ENCODE measurements at regions not wholly inside any gene's neighbourhood (a gene's known extent, or its start where the extent isn't known, plus 50 kb on each side); places are given as distances from the start of the nearest gene placed in this dataset.

- Mint-ChIP-seq H3K27me3 (ENCODE audit: low read depth) (peaks cover 11% of the 10 kb centered on the region), H3K36me3 (ENCODE audit: insufficient read depth in 1 of 3, low read depth in 3 of 3) (peaks cover 13 to 20% (median 16%) of the 10 kb centered on the region in 3 experiments), H3K4me1 (peaks cover 35 to 39% of the 10 kb centered on the region in 2 experiments), H3K9me3 (peaks cover 18 to 22% of the 10 kb centered on the region in 2 experiments), H3K4me3 (no peak overlapping the region), H3K27ac (no peak overlapping the region; a peak in 1 of 7 replicates)
- no peak overlapping the region for H4K8ac ChIP-seq (replicated peaks; ENCODE audit: insufficient read length, low read depth, low read length)
- no peak overlapping the region for H2BK12ac ChIP-seq (ENCODE audit: insufficient read length, low read depth, low read length)
- no peak overlapping the region for H3T11ph ChIP-seq (ENCODE audit: low read length)
- H3K79me1 ChIP-seq (ENCODE audit: insufficient read depth, low read depth, low read length, poor library complexity, severe bottlenecking): no peaks in the 10 kb centered on the region
- H2BK120ac ChIP-seq (ENCODE audit: low read depth, low read length, poor library complexity, severe bottlenecking): no peak overlapping the region
- WGBS (ENCODE audit: extremely low coverage, insufficient read length, low lambda C conversion rate): no CpG with 5 or more reads among the region's 7 CpGs
- H2AFZ ChIP-seq (ENCODE audit: low read length): no peak overlapping the region
- H3K9me3 ChIP-seq (ENCODE audit: control insufficient read depth, low read depth, low read length): no peaks in the 10 kb centered on the region
- H3K23ac ChIP-seq (ENCODE audit: insufficient read length, low read depth, low read length): no peak overlapping the region
- no peak overlapping the region for H2BK5ac ChIP-seq (ENCODE audit: insufficient read length, low read length)
- no peak overlapping the region for H3K4ac ChIP-seq (ENCODE audit: low read depth, low read length)
- H4K5ac ChIP-seq (ENCODE audit: insufficient read length, low read depth, low read length): no peak overlapping the region
- no peak overlapping the region for H2BK20ac ChIP-seq (ENCODE audit: low read depth, low read length, poor library complexity, severe bottlenecking)
- no peaks in the 10 kb centered on the region for H3K79me2 ChIP-seq (ENCODE audit: insufficient read depth, low read length)
- H3K18ac ChIP-seq (ENCODE audit: insufficient read length, low read depth, low read length): no peak overlapping the region
- H3K56ac ChIP-seq (ENCODE audit: insufficient read length, low read depth, low read length): no peak overlapping the region
- no peak for TF ChIP-seq CTCF (conservative IDR thresholded peaks at IDR 0.05)
- no peak for DNase-seq
- H3K14ac ChIP-seq (ENCODE audit: insufficient read depth, low read length): no peak overlapping the region
- H3K9ac ChIP-seq (ENCODE audit: extremely low read depth, insufficient read length, low read length): no peak overlapping the region
- no peaks in the 10 kb centered on the region for H4K20me1 ChIP-seq (ENCODE audit: control insufficient read depth, insufficient read depth, insufficient read length)
- no peaks in the 10 kb centered on the region for H3K23me2 ChIP-seq (ENCODE audit: insufficient read length, low read depth, low read length, poor library complexity, severe bottlenecking)
- H2BK15ac ChIP-seq (ENCODE audit: low read depth, low read length): no peak overlapping the region
- no peaks in the 10 kb centered on the region for H3K27me3 ChIP-seq (ENCODE audit: insufficient read depth, low read length)
- no peak overlapping the region for H2AK5ac ChIP-seq (ENCODE audit: insufficient read length, low read length)
- H3K4me1 ChIP-seq (ENCODE audit: insufficient read depth, low read length): peaks cover 15% of the 10 kb centered on the region
- H3K27ac ChIP-seq (ENCODE audit: insufficient read length, low read depth, low read length): no peak overlapping the region
- H3K4me2 ChIP-seq (ENCODE audit: insufficient read depth, insufficient read length, low read length): no peak overlapping the region
- no peak overlapping the region for H4K91ac ChIP-seq (ENCODE audit: insufficient read length, low read depth, low read length)
These were observed 784.1 kb downstream of the UQCRFS1 start for GRCh38 chr19:28428663-28429348.
